CD4-positive, alpha-beta T cell treated with Interleukin-6 for 4 hours (primary cell): ENCODE measurements at regions not wholly inside any gene's neighbourhood (a gene's known extent, or its start where the extent isn't known, plus 50 kb on each side); places are given as distances from the start of the nearest gene placed in this dataset.
"Not testable (repeated sequence)": the region's sequence is repeated elsewhere in the genome, so short reads cannot be mapped to it uniquely, and the experiment has no call there.

Experiments used
- DNase-seq: peaks from one replicate; pipeline ENCODE4 v3.0.0-alpha.2; 2020; ENCODE audit warnings: mixed read lengths

- DNase-seq, result no peak
Observed at GRCh38 chr9:38518826-38519225, 94.6 kb upstream of the IGFBPL1 start.

DNA sequence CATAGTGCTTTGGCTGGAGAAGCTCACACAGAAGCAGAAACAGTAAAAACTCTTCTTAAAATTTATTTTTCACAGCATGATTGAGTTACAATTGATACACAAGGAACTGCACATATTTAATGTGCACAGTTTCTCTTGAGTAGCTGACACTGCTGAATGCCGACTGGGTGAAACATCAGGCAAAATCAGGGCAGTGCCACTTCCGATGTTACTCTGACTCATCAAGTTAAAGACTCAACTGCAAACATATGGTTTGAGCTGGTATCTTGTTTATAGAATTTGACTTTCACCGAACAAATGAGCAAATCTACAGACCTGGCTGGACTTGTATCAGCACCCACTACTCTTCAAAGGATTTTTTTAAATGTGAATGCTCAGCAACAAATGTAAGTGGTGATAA is 92.0 kb upstream of the IGFBPL1 start:
- peak; percentile 9 for DNase-seq

- not testable (repeated sequence) for DNase-seq
Observed at GRCh38 chr9:38515055-38515454, 90.8 kb upstream of the IGFBPL1 start.

GRCh38 chr9:38510340-38510739 is 86.1 kb upstream of the IGFBPL1 start:
- DNase-seq, result not testable (repeated sequence)

DNA sequence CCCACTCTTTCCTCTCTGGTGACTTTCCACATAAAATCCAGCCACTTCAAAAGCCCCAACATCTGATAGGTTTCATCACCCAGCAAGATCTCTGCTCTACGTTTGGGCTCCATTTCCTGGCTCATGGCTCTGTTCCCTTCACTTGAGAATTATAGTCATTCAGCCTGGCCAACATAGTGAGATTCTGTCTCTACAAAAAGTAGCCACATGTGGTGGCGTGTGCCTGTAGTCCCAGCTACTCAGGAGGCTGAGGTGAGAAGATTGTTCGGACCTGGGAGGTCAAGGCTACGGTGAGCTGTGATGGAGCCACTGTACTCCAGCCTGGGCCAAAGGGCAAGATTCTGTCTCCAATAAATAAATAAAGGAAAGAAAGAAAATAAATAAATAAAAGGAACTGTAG is 83.3 kb upstream of the IGFBPL1 start:
- DNase-seq, result no peak

GRCh38 chr9:38500171-38500570 is 75.9 kb upstream of the IGFBPL1 start:
- DNase-seq, result not testable (repeated sequence)

DNA sequence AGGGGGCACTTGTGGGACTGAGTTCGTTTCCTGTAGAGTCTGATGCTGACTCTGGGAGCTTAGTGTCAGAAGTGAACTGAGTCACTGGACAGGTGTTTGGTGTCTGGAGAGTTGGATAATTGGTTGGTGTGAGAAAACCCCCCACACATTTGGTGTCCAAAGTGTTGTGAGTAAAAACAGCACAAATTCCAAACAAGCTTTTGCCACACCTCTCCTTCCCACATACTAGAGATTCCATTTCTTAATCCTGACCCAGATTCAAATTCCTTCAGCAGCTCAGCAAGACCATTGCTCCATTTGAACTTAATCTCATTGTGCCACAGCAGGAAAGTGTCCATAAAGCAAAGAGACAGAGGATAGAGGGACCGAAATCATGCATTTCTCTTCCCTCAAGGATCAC is 74.3 kb upstream of the IGFBPL1 start:
- DNase-seq, result not testable (repeated sequence)

DNA sequence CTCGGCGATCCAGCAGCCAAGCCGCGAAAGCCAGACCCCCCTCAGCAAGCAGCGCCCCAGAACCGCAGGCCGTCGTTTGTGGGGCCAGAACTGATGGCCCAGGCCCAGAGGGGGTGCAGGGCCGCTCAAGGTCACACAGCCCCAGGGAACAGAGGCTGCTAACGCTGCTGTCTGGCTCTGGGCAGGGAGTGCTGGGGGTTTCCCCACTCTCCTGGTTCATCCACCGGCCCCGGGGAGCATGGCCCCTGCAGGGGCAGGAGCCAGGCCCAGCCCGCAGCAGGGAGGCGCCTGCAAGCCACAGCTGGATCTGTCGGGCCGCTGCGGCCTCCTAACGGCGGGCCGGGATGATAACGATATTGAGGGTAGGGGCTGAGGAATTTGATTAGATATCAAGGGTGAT is 64.8 kb upstream of the IGFBPL1 start:
- DNase-seq, result no peak

- no peak for DNase-seq
Observed at GRCh38 chr9:38488156-38488698, 64.0 kb upstream of the IGFBPL1 start.

- not testable (repeated sequence) for DNase-seq
Observed at GRCh38 chr9:38487418-38488155, 63.3 kb upstream of the IGFBPL1 start.

GRCh38 chr9:38486837-38487236 is 62.6 kb upstream of the IGFBPL1 start:
- no peak for DNase-seq

- DNase-seq, result no peak
Observed at GRCh38 chr9:38486056-38486615, 61.9 kb upstream of the IGFBPL1 start.

GRCh38 chr9:38484076-38484665 is 59.9 kb upstream of the IGFBPL1 start:
- not testable (repeated sequence) for DNase-seq

DNA sequence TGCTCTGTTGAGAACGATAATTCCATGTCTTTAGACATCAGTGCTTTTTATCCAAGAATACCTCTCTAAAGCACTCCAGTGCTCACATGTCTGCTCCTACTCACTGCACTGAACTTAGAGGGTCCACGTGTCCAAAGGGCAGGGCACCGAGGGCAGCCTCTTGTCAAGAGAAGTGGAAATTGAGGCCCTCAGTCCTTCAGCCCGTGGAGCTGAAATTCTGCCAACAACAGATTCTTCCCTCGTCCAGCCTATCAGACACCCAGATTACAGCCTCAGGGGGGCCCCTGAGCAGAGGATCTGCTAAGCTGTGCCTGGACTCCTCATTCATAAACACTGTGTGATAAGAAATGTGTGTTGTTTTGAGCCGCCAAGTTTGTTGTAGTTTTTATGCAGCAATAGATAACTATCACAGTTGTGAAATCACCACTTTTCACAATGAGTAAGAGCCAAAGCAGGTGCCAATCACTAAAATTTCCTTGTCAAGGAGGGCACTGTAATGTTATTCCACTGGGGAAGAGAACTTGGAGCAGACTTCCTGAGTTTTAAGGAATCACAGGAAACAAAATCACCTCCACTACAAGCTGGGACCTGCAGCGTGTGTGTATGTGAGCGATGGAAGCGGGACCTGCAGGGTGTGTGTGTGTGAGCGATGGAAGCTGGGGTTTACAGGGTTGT is 58.8 kb upstream of the IGFBPL1 start:
- no peak for DNase-seq

DNA sequence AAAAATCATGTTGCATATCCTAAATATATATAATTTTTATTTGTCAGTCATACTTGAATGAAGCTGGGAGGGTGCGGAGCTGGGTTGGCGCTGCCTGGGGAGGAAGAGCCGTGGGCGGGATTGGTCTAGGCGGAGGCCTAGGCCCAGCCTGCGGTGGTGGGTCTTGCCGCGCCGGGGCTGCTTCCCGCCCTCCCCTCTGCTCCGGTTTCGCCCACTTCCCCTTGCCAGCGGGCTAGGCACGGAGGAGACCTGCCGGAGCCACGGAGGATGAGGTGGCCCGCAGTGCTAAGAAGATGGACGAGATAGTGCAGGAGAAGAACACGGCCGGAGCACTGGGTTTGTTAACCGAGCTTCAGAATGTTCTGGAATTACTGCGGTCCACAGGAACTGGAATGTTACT is 54.0 kb upstream of the IGFBPL1 start:
- DNase-seq, result no peak

DNA sequence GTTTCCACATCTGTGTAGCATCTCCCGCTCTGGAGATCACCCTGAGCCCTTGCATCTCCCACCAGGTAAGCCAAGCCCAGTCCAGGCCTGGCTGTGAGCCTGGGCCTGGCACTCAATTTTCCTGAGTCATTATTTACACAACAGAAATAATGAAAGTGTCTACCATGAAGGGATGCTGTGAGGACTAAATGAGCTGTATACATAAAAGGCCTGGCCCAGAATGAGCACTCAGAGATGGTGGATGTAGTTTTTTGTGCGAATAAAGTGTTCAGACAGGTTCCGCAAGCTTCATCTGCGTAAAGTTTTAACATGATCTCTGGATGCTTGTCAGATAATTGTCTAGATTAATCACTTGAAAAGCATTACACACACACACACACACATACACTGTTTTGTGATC is 50.2 kb upstream of the IGFBPL1 start:
- not testable (repeated sequence) for DNase-seq
